AML-193 (cell line): ENCODE measurements at regions not wholly inside any gene's neighbourhood (a gene's known extent, or its start where the extent isn't known, plus 50 kb on each side); places are given as distances from the start of the nearest gene placed in this dataset.

Experiments used
- DNase-seq, 2 experiments: peaks; one replicate each; lab custom pipeline; 2025; lab: John Stamatoyannopoulos, UW

DNA sequence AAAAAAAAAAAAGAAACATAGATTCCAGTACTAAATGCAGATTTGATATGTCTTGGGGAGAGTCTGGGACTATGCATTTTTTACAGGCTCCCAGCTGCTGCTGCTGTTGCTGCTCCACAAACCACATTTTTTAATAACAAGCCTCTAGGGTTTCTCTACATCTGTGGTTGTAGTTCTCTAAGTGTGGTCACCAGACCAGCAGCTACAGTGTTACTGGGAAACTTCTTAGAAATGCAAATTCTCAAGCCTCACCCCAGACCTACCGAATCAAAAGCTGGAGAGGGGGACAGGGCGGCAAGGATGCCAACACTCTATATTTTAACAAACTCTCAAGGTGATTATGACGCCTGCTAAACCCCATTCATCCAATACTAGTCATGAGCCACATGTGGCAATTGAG lies 293.4 kb upstream of the PTGER4 start:
- peak; percentile 61 to 72 for DNase-seq

DNA sequence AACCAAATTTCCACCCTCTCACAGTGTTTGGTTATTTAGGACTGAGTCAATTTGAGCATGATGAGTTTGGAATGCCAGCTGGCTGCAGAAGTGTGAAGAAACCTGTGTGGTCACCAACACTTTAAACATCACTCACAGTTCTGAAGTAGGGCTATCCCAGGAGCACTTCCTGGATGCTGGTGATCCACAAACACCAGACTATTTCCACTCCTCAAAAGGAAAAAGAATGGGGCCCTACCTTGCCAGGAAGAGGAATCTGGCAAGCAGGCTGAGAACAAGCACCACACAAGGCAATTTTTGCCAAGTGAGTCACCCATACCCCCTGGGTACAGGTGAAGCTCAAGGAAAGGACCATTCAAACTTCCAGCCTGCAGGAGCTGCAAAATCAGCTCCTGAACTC lies 294.2 kb upstream of the PTGER4 start:
- DNase-seq: peak in 1 of 2 experiments; percentile 16

DNA sequence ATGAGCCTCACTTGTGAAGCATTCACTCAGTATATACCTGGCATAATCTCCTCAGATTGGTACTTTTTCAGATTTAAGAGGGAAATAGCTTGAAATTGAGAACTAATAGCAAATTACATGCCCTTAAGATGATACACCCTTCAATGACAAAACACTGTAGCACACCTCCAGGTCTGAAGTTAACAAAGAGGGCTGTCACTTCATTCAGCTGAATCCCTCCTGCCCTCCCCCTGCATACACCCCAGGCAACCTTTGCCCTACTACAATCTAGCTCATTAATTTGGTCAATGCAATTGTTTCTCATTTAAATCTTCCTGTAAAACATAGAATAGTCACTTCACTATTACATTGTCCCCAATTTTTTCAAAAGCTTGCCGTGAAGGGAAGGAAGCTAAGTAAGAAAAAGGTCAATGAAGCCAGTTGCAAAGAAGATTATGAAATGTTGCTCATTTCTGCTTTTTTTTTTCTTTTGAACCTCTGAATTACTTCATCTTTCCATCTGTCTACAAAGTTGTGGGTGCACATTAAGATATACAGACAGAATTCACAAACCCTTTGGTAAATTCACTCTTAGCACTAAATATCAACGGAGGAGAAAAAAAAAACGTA lies 294.8 kb upstream of the PTGER4 start:
- DNase-seq: peak; percentile 91 to 93

DNA sequence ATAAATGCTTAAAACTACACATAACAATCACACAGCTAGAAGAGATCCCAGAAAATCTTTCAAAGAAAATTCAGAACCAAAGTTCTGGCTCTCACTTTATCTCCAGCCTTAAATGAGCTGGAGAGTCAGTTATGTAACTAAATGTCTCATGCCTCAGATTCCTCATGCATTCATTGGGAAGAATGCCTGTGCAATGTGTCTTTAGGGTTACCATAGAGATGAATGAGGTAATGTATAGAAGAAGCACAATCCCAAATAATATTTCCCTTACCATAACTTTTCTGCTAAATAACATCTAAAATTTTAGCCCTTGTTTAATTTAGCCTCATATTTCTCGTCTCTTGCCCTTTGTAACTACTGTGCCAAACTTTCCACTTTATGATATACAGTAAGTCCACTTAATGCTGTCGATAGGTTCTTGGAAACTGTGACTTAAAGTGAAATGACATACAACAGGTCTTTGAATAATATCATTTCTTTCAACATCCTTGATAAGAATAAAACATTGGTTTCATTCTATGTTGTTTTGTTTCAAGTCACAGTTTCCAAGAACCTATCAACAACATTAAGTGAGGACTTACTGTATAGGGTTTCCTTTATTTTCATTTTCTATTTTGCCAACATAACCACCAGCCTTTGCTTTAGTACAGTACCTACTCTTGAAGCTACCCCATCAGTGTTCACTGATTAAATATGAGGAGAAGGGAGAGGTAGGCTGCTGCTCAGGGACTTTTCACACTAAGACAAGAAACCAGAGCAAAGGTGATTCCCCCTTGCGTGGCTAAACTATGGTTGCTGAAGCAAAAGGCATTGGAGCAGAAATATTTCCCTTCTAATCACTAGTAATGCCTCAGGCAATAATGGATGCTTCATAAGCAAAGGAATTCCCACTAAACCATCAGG lies 295.7 kb upstream of the PTGER4 start:
- no peak for DNase-seq

DNA sequence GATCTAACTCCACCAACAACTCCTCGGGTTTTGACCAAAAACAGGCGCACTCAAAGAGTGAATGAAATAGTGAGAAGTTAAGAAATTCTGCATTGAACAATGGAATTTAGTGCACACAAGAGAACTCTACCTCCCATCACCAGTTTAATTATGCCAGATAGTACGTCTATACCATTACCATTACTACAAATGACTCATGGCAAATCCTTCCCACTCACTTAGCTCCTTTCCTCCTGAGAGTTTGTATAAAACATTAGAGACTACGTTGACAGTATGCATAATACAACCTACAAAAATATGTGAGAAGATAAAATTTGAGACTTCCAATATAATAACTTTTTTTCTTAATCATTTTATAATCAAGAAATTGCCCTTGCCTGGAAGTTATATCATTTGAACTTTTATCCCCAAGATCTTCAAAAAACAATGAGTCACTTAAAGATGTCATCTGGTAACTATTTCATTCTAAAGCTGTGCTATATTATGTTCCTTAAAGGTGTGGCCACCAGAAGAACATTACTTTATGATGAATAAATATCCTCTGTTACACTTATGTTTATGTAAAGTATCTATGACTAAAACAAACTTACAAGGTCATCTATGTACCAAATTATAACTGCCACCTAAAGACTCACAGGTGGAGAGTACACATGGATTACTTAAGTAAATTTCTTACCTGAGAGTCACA lies 297.9 kb upstream of the PTGER4 start:
- DNase-seq: no peak

DNA sequence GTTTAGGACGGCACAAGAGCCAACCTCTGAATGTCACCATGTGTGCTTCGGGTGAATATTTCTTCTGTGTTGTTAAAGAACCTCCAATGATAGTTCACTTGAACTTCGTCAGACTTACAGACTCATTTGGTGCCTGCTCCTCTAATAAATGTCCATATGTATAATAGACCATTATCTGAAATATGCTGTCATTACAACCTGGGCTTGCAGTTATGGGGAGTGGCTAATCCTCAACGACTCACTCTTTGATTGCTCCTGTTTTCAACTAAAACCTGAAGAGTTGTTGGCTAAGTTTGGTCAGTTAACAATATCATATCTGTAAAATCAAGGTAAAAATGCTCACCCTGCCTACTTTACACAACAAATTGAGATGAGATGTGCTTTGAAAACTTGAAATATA lies 298.7 kb upstream of the PTGER4 start:
- no peak for DNase-seq

DNA sequence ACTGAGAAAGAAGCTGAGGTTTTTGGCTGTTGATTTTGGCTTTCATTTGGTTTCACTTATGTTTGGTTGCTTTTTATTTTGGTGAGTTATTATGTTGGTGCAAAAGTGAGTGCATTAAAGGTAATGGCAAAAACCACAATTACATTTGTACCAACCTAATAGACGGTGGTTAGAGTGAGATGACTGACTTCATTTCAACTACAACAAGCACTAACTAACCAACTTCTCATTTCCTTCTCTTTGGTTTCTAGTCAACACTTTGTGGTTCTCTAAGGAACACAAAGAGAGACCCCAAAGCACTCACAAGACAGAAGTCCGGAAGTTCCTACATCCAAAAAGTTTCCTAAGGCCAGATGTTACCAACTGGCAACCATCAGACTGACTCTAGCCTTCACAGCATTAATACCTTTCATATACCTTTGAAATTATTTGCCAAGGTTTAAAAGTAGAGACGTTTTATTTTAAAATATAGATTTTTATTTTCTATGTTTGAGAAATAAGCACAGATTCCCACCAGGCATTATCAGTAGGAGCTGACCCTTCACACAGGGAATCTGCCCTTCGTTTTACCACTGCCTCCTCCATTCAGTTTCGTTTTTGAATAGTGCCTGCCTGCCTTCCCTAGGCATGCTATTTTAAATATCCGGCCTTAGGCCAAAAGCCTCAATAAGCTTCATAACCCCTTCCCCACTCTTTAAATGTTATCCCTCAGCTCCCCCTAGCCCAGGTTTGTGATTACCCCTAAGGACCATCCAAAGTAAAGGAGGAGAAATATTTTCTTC lies 301.1 kb upstream of the PTGER4 start:
- DNase-seq: peak; percentile 28 to 29

DNA sequence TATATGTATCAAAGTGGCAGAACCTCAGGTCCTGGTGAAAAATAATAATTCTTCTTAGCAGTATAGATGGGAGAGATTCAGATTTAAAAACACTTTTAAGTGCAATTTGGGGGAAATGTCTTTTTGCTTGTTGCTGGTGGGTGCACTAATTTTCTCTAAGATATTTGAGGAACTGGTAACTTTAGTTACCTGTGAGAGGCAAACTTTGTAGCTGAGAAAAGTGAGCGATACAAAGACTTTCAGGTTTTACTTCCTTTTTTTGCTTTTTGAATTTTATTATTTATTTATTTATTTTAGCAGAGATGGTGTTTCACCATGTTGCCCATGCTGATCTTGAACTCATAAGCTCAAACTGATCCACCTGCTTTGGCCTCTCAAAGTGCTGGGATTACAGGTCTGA lies 303.1 kb upstream of the PTGER4 start:
- DNase-seq: no peak

DNA sequence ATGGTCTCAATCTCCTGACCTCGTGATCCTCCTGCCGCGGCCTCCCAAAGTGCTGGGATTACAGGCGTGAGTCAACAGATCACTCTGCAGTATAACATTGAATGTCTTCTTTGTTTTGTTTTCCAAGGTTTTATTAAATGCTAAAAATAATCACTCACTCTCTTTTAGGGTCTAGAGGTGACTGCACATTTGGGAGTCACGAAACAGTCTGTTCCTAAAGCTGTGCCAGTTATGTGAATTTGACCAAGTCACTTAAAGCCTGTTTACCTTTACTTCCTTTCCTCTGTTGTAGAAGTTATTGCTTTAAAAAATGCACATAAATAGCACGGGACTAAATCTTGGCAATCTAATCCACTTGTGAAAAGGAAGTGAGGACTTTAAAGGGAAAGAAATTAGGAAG lies 304.9 kb upstream of the PTGER4 start:
- no peak for DNase-seq

DNA sequence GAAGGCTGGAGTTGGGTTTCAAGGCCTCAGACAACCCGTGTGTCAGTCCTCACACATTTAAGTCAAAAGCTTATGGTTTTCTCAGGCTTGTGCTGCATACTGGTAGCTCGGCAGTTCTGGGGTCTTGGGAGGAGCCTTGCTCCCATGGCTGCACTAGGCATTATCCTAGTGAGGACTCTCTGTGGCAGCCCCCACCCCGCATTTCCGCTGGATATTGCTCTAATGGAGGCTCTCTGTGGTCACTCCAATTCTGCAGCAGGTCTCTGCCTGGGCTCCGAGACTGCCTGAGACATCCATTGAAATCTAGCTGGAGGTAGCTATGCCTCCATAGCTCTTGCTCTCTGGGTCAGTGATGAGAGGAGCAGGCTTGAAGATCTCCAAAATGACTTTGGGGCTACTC lies 311.5 kb upstream of the PTGER4 start:
- no peak for DNase-seq

DNA sequence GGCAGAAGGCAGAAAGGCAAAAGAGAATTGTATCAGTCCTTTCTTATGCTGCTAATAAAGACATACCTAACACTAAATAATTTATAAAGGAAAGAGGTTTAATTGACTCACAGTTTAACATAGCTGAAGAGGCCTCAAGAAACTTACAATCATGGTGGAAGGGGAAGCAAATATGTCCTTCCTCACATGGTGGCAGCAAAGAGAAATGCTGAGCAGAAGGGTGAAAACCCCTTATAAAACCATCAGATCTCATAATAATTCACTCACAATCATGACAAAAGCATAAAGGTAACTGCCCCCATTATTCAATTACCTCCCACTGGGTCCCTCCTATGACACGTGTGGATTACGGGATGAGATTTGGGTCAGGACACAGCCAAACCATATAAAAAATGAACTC lies 312.5 kb upstream of the PTGER4 start:
- no peak for DNase-seq

DNA sequence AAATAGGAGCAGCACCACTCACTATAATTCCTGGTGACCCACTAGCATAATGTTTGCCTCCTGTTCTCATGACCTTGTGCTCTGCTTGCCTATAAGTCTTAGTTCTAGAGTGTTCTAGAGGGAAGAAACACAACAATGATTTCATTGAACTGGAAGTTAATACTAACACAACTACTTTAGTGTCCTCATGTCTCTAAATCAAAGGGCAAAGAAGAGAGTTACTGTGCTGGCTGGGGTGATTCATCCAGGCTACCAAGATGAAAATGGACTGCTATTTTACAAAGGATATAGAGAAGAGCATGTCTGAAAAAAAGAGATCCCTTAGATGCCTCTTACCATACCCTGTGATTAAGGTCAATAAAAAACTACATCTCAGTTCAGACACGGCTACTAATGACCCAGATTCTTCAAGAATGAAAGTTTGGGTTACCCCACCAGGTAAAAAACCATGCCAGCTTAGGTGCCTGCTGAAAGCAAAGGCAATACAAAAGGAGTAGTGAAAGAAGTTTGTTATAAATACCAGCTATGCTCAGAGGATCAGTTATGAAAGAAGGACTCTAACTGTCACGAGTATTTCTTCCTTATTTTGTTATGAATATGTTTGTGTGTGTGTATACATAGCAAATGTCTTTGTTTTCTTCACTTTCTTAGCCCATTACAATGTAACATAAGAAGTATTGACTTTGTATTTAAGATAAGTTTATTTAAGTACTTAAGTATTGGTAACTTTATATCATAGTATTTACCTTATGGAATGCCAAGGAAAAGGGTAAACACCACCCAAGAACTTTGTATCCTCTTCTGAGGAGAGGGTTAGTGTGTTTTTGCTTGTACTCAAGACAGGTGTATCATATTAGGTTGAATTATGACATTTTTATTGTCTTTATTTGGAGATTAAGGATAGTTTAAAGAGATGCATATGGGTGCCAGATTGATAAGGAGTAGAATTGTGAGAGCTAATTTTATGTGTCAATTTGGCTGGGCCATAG lies 314.1 kb upstream of the PTGER4 start:
- peak in 1 of 2 experiments; percentile 36 for DNase-seq

DNA sequence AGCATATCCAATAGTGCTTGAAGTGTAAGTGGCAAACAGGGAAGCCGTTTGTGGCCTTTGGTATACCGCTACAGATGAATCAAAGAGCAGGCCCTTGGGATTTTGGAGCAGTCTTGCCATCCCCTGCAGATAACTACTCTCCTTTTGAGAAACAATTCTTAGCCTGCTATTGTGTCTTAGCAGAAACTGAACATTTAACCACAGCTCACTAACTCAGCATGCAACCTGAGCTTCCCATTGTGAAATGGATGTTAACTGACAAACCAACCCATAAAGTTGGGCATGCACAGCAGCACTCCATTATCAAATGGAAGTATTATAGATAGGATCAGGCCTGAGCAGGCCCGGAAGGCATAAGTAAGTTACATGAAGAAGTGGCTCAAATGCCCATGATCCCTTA lies 315.3 kb upstream of the PTGER4 start:
- peak; percentile 56 to 77 for DNase-seq

DNA sequence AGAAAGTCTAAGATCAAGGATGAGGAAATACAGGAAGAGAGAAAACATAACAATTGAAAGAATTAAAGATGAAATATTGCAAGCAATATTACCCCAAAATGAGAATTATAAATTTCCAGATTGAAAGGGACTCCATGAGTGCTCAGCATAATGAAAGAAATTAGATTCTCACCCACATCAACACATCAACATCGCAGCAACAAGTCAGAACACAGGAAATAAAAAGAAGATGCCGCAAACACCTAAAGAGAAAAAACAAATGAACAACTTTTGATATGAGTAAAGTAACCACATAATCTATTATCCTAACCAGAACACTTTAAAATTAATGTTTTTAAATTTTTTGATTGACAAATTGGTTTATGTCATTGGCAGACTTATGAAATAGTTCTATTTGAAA lies 318.3 kb upstream of the PTGER4 start:
- no peak for DNase-seq

DNA sequence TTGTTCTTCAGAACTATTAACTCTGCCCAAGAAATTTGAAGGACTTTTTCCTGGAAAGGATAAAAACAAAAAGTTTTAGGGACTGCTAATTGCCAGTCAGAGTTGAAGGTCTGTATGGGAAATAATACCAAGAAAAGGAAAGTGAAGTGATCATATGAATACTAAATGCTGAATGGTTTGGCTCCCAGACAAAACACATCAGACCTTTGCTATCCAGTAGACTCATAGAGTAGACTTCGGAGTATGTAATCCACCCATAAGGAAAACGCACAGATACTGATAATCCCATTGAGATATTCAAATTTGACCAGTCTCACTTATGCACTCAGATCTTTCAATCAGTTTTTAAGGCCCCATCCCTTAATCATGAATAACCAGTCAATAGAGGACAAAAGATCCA lies 319.0 kb upstream of the PTGER4 start:
- DNase-seq: no peak

DNA sequence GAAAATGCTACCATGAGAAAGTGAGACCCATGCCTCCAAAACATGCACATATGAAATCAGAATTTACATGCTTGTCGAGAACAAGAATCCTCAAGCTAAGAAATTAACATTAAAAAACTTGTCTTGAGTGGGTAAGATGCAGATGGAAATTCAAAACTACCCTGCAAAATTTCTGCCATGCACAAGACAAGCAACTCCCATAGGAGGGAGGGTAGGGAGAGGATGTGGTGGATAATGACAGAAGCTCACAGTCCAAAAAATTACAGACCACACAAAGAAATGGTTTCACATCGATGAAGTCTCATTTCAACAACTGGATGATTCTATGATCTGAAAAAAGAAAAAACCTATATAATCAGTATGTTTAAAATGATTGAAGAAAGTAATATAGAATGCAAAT lies 319.9 kb upstream of the PTGER4 start:
- no peak for DNase-seq

DNA sequence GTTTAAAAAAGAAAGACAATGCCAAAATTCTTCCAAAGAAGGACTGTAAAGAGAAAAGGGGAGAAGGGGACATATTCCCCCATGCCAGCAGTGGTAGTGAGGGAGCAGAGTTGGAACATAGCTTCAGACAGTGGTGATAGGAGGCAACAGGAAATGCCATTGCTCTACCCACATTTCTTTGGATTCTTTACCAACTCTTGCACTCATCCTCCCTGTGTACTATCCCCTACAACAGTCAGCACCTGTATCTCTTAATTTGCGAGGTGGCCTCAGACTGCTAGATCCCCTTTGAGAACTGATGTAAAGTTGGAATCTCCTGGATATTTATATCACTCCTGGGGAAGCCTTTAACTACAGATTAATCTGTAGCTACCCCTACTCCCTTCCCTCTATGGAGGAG lies 320.6 kb upstream of the PTGER4 start:
- DNase-seq: no peak

DNA sequence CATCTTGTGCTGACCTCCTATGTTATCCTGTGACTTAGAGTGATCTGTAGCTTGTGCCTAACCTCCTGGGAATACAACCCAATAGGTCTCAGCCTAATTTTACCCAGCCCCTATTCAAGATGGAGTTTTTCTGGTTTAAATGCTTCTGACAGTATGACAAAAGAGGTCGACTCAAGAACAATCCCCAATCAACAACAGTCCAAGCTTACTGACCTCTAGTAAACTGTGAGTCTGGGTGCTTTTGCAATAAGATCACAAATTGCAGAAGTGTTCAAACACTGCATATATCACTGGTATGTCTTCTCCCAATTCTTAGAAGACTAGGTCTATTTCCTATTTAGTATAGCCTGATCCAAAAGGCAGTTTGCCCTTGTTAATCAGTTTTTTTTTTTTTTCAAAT lies 323.5 kb upstream of the PTGER4 start:
- peak; percentile 88 to 91 for DNase-seq

DNA sequence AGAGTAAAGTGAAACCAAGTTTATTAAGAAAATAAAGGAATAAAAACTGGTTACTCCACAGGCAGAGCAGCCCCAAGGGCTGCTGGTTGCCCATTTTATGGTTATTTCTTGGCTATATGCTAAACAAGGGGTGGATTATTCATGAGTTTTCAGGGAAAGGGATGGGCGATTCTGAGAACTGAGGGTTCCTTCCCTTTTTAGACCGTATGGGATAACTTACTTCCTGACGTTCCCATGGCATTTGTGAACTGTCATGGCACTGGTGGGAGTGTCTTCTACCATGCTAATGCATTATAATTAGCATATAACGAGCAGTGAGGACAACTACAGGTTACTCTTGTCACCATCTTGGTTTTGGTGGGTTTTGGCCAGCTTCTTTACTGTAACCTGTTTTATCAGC lies 323.9 kb upstream of the PTGER4 start:
- DNase-seq: no peak

DNA sequence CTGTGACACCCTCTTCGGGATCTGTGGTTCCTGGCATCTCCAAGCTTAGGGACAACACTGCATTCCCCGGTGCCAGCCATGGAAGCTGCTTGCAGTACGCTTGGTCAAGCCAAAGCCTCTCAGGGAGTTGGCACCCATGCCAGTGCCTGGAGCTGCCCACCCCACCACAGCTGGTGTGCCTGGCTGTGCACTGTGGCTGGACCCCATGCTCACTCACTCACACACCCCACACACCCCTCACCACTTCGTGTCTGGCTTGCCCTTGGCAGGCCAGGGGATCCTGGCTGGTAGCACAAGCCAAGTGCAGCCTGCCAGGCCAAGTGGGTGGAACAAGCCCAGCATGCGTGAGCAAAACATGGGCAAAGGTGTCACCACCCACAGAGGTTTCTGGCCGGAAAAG lies 324.5 kb upstream of the PTGER4 start:
- DNase-seq: no peak

DNA sequence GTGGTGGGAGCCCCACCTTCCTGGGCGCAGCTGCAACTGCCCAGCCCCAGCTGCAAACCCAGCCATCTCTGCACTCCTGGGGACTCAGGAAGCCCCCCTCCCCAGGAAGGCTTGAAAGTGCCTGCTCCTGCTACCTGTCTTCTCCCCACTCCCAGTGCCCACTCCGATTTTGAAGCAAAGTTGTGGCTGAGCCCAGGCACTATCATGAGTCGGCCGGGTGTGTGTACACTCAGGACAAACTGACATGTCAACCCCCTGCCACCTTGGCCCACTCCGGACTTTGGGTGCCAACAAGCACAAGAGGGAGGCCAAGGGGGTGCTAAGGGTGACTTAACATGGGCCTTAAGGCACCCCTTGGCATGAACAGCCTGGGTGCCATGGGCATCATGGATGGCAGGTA lies 325.5 kb upstream of the PTGER4 start:
- no peak for DNase-seq
